Mammary epithelial cell (primary cell): ENCODE measurements at regions not wholly inside any gene's neighbourhood (a gene's known extent, or its start where the extent isn't known, plus 50 kb on each side); places are given as distances from the start of the nearest gene placed in this dataset.

ENCODE experiments used
- CTCF ChIP-seq, 2 donors: IDR thresholded peaks in 1 of 2; conservative IDR thresholded peaks in 1 of 2; 2 replicates each; pipeline ENCODE4 v1.5.1; 2011 to 2012; ENCODE audit warnings: inconsistent platforms in 2 of 2, low read length in 2 of 2, mild to moderate bottlenecking in 2 of 2, control low read depth in 1 of 2, low read depth in 1 of 2; ENCODE audit not compliant: insufficient read depth in 1 of 2; ENCODE audit errors: extremely low read depth in 1 of 2
- EZH2 ChIP-seq: IDR thresholded peaks from 2 replicates; pipeline ENCODE4 v1.6.1; 2012; ENCODE audit warnings: low read length, inconsistent platforms, borderline replicate concordance

DNA sequence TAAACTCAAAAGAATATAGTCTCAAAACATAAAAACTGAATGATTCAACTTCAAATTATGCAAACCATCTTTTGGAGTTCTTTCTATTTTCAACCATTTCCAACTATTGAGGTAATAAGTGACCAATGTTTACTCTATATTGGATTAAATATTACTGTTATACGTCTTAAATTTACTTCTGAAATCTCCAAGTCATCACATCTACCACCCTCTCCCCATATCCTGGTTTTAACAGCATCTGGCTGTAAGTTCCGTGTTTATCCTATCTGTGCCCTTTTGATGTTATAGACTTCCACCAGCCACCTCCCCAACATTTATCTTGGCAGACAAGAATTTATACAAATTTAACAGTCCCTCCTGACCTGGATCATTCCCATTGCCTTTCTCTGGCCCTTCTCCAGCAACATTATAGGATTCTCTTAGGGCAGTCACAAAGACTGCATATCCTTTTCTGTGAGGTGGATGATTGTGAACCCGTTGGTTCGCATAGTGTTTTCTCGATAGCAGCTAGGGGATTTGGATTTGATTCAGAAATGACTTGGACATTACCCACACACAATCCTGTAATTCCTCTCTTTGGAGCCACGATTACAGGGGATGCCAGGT, 313.4 kb upstream of the FMN2 start:
- TF ChIP-seq CTCF (conservative IDR thresholded peaks at IDR 0.05 in 1 of 2, IDR thresholded peaks at IDR 0.05 in 1 of 2; ENCODE audit: extremely low read depth in 1 of 2, insufficient read depth in 1 of 2, low read depth in 1 of 2, low read length in 2 of 2): no peak
- TF ChIP-seq EZH2: no peak
